GM12878 (cell line): ENCODE measurements at regions not wholly inside any gene's neighbourhood (a gene's known extent, or its start where the extent isn't known, plus 50 kb on each side); places are given as distances from the start of the nearest gene placed in this dataset.

Experiments
- ATAC-seq: fragments of 200-7000 bp; cut with Tn5 transposase; 3 replicates; pipeline ENCODE4 v1.9.1; 2020; ENCODE audit warnings: mild to moderate bottlenecking, moderate library complexity
- BruUV-seq: library from RNA; stranded (reverse); fragments of 400-500 nt; replicated peaks from 2 replicates; lab custom pipeline; 2021; lab: Mats Ljungman, UMichigan
- CTCF ChIA-PET: fragments of 300-600 bp; sonication (Branson Sonifier 250); formaldehyde crosslinking; extraction: SDS; loops from one replicate; lab custom pipeline; 2021; ENCODE audit warnings: inconsistent platforms; lab: Yijun Ruan, JAX
- POLR2A ChIA-PET: fragments of 350-600 bp; formaldehyde crosslinking; extraction: SDS; loops from one replicate; lab custom pipeline; 2021; ENCODE audit warnings: inconsistent platforms; lab: Charles Lee
- RAD21 ChIA-PET: fragments of 300-600 bp; sonication (Branson Sonifier 250); formaldehyde crosslinking; loops from one replicate; lab custom pipeline; 2023; ENCODE audit warnings: antibody characterized with exemption; ENCODE audit not compliant: unreplicated experiment; lab: Charles Lee
- SMC1A ChIA-PET: fragments of 300-600 bp; sonication (Branson Sonifier 250); formaldehyde crosslinking; loops from one replicate; lab custom pipeline; 2023; ENCODE audit not compliant: unreplicated experiment, uncharacterized antibody; lab: Charles Lee
- DNase-seq: peaks from one replicate; pipeline ENCODE4 v3.0.0-alpha.2; 2011; ENCODE audit warnings: low read depth, low spot score
- FAIRE-seq: peaks from 3 replicates; lab custom pipeline; 2011; peaks lifted over from hg19 to GRCh38; lab: Jason Lieb, UNC
- H2AFZ ChIP-seq: 2 replicates; pipeline ENCODE4 v1.6.0; 2011; ENCODE audit warnings: low read depth, low read length, control low read depth; ENCODE audit not compliant: control insufficient read depth
- H3K27ac ChIP-seq: 2 replicates; pipeline ENCODE4 v1.5.1; 2011; ENCODE audit warnings: control low read depth; ENCODE audit not compliant: control insufficient read depth, insufficient read depth
- H3K27me3 ChIP-seq, 2 experiments: replicated peaks in 1 of 2; 2 replicates each; pipeline versions ENCODE4 v1.6.0 to v1.6.1; 2011; ENCODE audit warnings: low read length in 1 of 2; ENCODE audit not compliant: control insufficient read depth in 2 of 2, insufficient read depth in 2 of 2
- H3K36me3 ChIP-seq, 2 experiments: 2 replicates each; pipeline ENCODE4 v1.5.1; 2011; ENCODE audit warnings: low read length in 1 of 2; ENCODE audit not compliant: control insufficient read depth in 2 of 2, insufficient read depth in 2 of 2
- H3K4me1 ChIP-seq: 2 replicates; pipeline ENCODE4 v1.6.1; 2011; ENCODE audit warnings: mild to moderate bottlenecking, low read length, moderate library complexity, mixed read lengths; ENCODE audit not compliant: control insufficient read depth, insufficient read depth
- H3K4me2 ChIP-seq: 2 replicates; pipeline ENCODE4 v1.6.0; 2011; ENCODE audit warnings: control low read depth; ENCODE audit not compliant: control insufficient read depth, insufficient read depth
- H3K4me3 ChIP-seq: fragments of 200-600 bp; sonication (generic); 2 replicates; pipeline ENCODE4 v1.5.1; 2016
- H3K79me2 ChIP-seq: 2 replicates; pipeline ENCODE4 v1.6.0; 2011; ENCODE audit warnings: low read length; ENCODE audit not compliant: control insufficient read depth, insufficient read depth
- H3K9ac ChIP-seq: 2 replicates; pipeline ENCODE4 v1.8.0; 2011; ENCODE audit warnings: low read length, control low read depth, mixed read lengths; ENCODE audit not compliant: control insufficient read depth, insufficient read depth
- H3K9me3 ChIP-seq: replicated peaks from 3 replicates; pipeline ENCODE4 v1.5.1; 2011; ENCODE audit warnings: mild to moderate bottlenecking, low read length; ENCODE audit not compliant: control insufficient read depth, insufficient read depth
- H4K20me1 ChIP-seq: 2 replicates; pipeline ENCODE4 v1.6.0; 2011; ENCODE audit not compliant: control insufficient read depth, insufficient read depth
- CHD4 ChIP-seq: fragments of 200-600 bp; sonication (generic); IDR thresholded peaks from 2 replicates; pipeline ENCODE4 v1.6.1; 2016; ENCODE audit warnings: mild to moderate bottlenecking
- CREB1 ChIP-seq: IDR thresholded peaks from 2 replicates; pipeline ENCODE4 v1.6.1; 2012; ENCODE audit warnings: low read depth, mild to moderate bottlenecking, inconsistent platforms
- ETV6 ChIP-seq, 2 experiments: fragments of 450-650 bp in 1 of 2; IDR thresholded peaks in 1 of 2; conservative IDR thresholded peaks in 1 of 2; 2 replicates each; pipeline ENCODE4 v1.6.1; 2014; ENCODE audit warnings: antibody characterized with exemption in 1 of 2, borderline replicate concordance in 1 of 2, low read depth in 1 of 2, mild to moderate bottlenecking in 1 of 2, moderate library complexity in 1 of 2
- HDGF ChIP-seq: fragments of 450-650 bp; IDR thresholded peaks from 2 replicates; pipeline ENCODE4 v1.6.1; 2016; ENCODE audit warnings: antibody characterized with exemption
- IKZF1 ChIP-seq: fragments of 450-650 bp; conservative IDR thresholded peaks from 2 replicates; pipeline ENCODE4 v1.6.1; 2017; ENCODE audit warnings: antibody characterized with exemption, mild to moderate bottlenecking
- IKZF2 ChIP-seq, 2 experiments: fragments of 450-650 bp; IDR thresholded peaks; 2 replicates each; pipeline ENCODE4 v1.6.1; 2017; ENCODE audit warnings: mild to moderate bottlenecking in 2 of 2, moderate library complexity in 2 of 2
- JUND ChIP-seq: IDR thresholded peaks from 2 replicates; pipeline ENCODE4 v1.6.1; 2012; ENCODE audit warnings: low read depth, mild to moderate bottlenecking, low read length, improper control_type of control experiment, moderate library complexity
- KDM1A ChIP-seq: fragments of 200-600 bp; sonication (generic); IDR thresholded peaks from 2 replicates; pipeline ENCODE4 v1.6.1; 2016; ENCODE audit warnings: borderline replicate concordance
- KLF5 ChIP-seq: fragments of 450-650 bp; IDR thresholded peaks from 2 replicates; pipeline ENCODE4 v1.6.1; 2014; ENCODE audit warnings: mild to moderate bottlenecking; ENCODE audit not compliant: partially characterized antibody
- MEF2B ChIP-seq: fragments of 450-650 bp; IDR thresholded peaks from 2 replicates; pipeline ENCODE4 v1.6.1; 2018; ENCODE audit warnings: mild to moderate bottlenecking, moderate library complexity; ENCODE audit not compliant: partially characterized antibody, poor library complexity, severe bottlenecking
- NFYA ChIP-seq: IDR thresholded peaks from 2 replicates; pipeline ENCODE4 v1.6.1; 2011; ENCODE audit warnings: low read depth, mild to moderate bottlenecking, low read length, improper control_type of control experiment, borderline replicate concordance
- RCOR1 ChIP-seq: conservative IDR thresholded peaks from 2 replicates; pipeline ENCODE4 v1.6.1; 2012; ENCODE audit warnings: low read depth, low read length, improper control_type of control experiment
- ZNF274 ChIP-seq: IDR thresholded peaks from one replicate; pipeline ENCODE4 v1.8.0; 2011; ENCODE audit not compliant: insufficient read length, insufficient read depth
- WGBS: methylation state at CpG from one replicate; pipeline ENCODE4 v1.1.6; 2016; ENCODE audit warnings: low lambda C conversion rate; ENCODE audit not compliant: insufficient replicate concordance, insufficient coverage; ENCODE audit errors: missing lambda C conversion rate; 5-methylcytosine and 5-hydroxymethylcytosine counted together
- in situ Hi-C: fragments of 300-500 bp; cut with MboI; formaldehyde crosslinking; loops from 9 replicates; pipeline ENCODE4 v1.14.3; 2018; ENCODE audit warnings: mixed read lengths
- intact Hi-C: fragments of 100-400 bp; cut with micrococcal nuclease; formaldehyde crosslinking; loops from one replicate; pipeline ENCODE4 v1.14.2; 2022; ENCODE audit not compliant: unreplicated experiment
- TF ChIP-seq, protein P1 (sequence below), 3 experiments: IDR thresholded peaks in 2 of 3; conservative IDR thresholded peaks in 1 of 3; 2 replicates each; pipeline ENCODE4 v1.5.1; 2011; ENCODE audit warnings: low read depth in 3 of 3, low read length in 3 of 3, mild to moderate bottlenecking in 3 of 3, control low read depth in 2 of 3, moderate library complexity in 2 of 3, inconsistent platforms in 1 of 3, mixed read lengths in 1 of 3; ENCODE audit not compliant: control insufficient read depth in 2 of 3, insufficient read depth in 1 of 3; ENCODE audit errors: extremely low read depth in 1 of 3
- TF ChIP-seq, protein P2 (sequence below): IDR thresholded peaks from 2 replicates; pipeline ENCODE4 v1.6.1; 2012; ENCODE audit warnings: low read depth, low read length, improper control_type of control experiment

GRCh38 chr10:133000648-133001047 lies 58.3 kb upstream of the CFAP46 start:
- FAIRE-seq: no peak
- H2AFZ ChIP-seq: no peak overlapping the region
- intact Hi-C loops: no loop called here
- H3K27ac ChIP-seq: no peak overlapping the region
- in situ Hi-C loops: no loop called here
- ChIA-PET CTCF (no interaction called here), SMC1A (no interaction called here), RAD21 (no interaction called here), POLR2A (no interaction called here)
- TF ChIP-seq CREB1 (no peak), ETV6 (conservative IDR thresholded peaks at IDR 0.05 in 1 of 2, IDR thresholded peaks at IDR 0.05 in 1 of 2; ENCODE audit: borderline replicate concordance in 1 of 2, low read depth in 1 of 2) (no peak), CHD4 (no peak)
- no peaks in the 10 kb centered on the region for H3K27me3 ChIP-seq
- DNase-seq: no peak
- BruUV-seq: no TSS peak
- no peaks in the 10 kb centered on the region for H3K4me1 ChIP-seq
- ATAC-seq: no peak
- no peak overlapping the region for H3K9ac ChIP-seq
- H4K20me1 ChIP-seq: no peaks in the 10 kb centered on the region
- H3K4me2 ChIP-seq: no peak overlapping the region
- H3K36me3 ChIP-seq: no peaks in the 10 kb centered on the region
- H3K79me2 ChIP-seq: no peaks in the 10 kb centered on the region
- WGBS: 29% methylated on average over 9 of the region's 9 CpGs
- no peaks in the 10 kb centered on the region; the same call in 2 of the 3 replicates for H3K9me3 ChIP-seq
- H3K4me3 ChIP-seq: no peak overlapping the region

DNA sequence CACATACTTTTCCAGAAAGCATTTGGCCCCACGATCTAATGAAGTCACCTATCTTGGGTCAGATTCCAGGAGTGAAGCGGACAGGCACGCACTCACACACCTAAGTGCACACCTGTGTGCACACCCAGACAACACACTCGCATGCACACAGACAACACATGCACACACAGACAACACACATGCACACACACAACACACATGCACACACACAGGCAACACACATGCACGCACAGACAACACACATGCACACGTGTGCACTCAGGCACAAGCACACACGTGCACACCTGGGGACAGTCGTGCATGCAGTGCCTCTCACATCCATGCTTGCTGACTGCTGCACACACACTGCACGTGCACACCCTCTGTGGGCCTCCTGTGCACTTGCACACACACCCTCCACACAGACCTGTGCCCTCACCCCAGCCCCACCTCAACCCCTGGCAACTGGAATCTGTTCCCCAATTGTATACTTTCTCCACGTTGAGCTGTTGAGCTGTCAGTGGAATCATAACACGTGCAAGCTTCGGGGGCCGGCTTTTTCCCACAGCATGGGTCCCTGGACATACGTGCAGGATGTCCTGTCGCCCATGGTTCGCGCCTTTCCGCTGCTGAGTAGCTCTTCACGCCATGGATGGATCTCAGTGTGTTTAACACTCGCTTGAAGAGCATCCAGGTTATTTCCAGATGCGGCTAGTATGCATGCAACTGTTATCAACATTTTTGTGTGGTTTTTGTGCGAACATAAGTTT lies 55.3 kb upstream of the CFAP46 start:
- no TSS peak for BruUV-seq
- Histone ChIP-seq H3K4me3 (no peak overlapping the region), H2AFZ (no peak overlapping the region), H3K9me3 (no peaks in the 10 kb centered on the region)
- intact Hi-C loops: no loop called here
- POLR2A ChIA-PET: no interaction called here
- WGBS: 44% methylated on average over 22 of the region's 22 CpGs
- ATAC-seq: no peak
- TF ChIP-seq IKZF2 (IDR thresholded peaks at IDR 0.05) (no peak), IKZF1 (no peak), ZNF274 (no peak), HDGF (no peak), KLF5 (no peak), KDM1A (no peak), NFYA (no peak), MEF2B (no peak), RCOR1 (no peak), JUND (no peak)
- TF ChIP-seq, protein P1, sequence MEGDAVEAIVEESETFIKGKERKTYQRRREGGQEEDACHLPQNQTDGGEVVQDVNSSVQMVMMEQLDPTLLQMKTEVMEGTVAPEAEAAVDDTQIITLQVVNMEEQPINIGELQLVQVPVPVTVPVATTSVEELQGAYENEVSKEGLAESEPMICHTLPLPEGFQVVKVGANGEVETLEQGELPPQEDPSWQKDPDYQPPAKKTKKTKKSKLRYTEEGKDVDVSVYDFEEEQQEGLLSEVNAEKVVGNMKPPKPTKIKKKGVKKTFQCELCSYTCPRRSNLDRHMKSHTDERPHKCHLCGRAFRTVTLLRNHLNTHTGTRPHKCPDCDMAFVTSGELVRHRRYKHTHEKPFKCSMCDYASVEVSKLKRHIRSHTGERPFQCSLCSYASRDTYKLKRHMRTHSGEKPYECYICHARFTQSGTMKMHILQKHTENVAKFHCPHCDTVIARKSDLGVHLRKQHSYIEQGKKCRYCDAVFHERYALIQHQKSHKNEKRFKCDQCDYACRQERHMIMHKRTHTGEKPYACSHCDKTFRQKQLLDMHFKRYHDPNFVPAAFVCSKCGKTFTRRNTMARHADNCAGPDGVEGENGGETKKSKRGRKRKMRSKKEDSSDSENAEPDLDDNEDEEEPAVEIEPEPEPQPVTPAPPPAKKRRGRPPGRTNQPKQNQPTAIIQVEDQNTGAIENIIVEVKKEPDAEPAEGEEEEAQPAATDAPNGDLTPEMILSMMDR (IDR thresholded peaks at IDR 0.05 in 2 of 3, conservative IDR thresholded peaks at IDR 0.05 in 1 of 3; ENCODE audit: control insufficient read depth in 2 of 3, extremely low read depth in 1 of 3, insufficient read depth in 1 of 3, low read depth in 3 of 3, low read length in 3 of 3): no peak
- TF ChIP-seq, protein P2, sequence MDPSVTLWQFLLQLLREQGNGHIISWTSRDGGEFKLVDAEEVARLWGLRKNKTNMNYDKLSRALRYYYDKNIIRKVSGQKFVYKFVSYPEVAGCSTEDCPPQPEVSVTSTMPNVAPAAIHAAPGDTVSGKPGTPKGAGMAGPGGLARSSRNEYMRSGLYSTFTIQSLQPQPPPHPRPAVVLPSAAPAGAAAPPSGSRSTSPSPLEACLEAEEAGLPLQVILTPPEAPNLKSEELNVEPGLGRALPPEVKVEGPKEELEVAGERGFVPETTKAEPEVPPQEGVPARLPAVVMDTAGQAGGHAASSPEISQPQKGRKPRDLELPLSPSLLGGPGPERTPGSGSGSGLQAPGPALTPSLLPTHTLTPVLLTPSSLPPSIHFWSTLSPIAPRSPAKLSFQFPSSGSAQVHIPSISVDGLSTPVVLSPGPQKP: no peak
- TF ChIP-seq, all 136 proteins: peak for 0
- FAIRE-seq (no peak), DNase-seq (no peak)
- RAD21 ChIA-PET: no interaction called here
- Histone ChIP-seq H3K4me2 (no peak overlapping the region), H4K20me1 (no peaks in the 10 kb centered on the region), H3K36me3 (no peaks in the 10 kb centered on the region), H3K27ac (no peak overlapping the region), H3K4me1 (no peaks in the 10 kb centered on the region), H3K27me3 (no peaks in the 10 kb centered on the region), H3K79me2 (no peaks in the 10 kb centered on the region), H3K9ac (no peak overlapping the region)
- CTCF ChIA-PET: no interaction called here
- in situ Hi-C loops: no loop called here
- SMC1A ChIA-PET: no interaction called here
